ENCODE measurements at regions not wholly inside any gene's neighbourhood (a gene's known extent, or its start where the extent isn't known, plus 50 kb on each side); places are given as distances from the start of the nearest gene placed in this dataset.
"Not testable (repeated sequence)": the region's sequence is repeated elsewhere in the genome, so short reads cannot be mapped to it uniquely, and the experiment has no call there.

DNA sequence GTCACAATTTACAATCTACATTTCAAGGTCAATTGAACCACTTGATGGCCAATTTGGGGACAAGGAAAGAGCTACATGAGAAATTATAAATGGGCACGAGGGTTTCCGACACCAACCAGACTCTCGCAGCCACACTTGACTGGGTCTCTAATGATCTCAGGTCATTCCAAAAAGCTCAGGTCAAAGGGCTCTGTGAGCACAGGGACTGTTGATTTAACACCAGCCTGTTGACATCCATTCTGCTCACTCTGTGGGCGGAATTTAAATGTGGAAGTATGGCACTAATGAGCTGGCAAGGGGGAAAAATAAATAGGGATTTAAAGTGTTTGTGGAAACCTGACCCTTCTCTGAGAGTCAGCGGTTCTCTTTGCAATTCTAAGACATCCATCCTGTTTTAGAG is 810.7 kb upstream of the AUTS2 start:
- ATAC-seq (replicated peaks) (no peak), DNase-seq (no peak)
- no peaks in the 10 kb centered on the region for H3K27me3 Mint-ChIP-seq
- peaks cover 0 to 2% of the 10 kb centered on the region in 2 donors for H3K9me3 Mint-ChIP-seq
- no peaks in the 10 kb centered on the region for H3K36me3 Mint-ChIP-seq
- H3K27ac Mint-ChIP-seq: no peak overlapping the region
- no peak overlapping the region for H3K4me3 Mint-ChIP-seq
- H3K4me1 Mint-ChIP-seq: no peaks in the 10 kb centered on the region

DNA sequence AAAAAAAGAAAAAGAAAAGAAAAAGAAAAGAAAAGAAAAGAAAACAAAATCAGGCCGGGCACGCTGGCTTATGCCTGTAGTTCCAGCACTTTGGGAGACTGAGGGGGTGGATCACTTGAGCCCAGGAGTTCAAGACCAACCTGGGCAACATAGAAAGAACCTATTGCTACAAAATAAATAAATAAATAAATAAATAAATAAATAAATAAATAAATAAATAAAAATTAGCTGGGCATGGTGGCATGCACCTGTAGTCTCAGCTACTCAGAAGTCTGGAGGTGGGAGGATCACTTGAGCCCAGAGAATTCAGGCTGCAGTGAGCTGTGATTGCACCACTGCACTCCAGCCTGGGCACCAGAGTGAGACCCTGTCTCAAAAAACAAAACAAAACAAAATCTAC is 809.7 kb upstream of the AUTS2 start:
- H3K27ac Mint-ChIP-seq; ATAC-seq (replicated peaks); H3K4me1 Mint-ChIP-seq: not testable (repeated sequence)

DNA sequence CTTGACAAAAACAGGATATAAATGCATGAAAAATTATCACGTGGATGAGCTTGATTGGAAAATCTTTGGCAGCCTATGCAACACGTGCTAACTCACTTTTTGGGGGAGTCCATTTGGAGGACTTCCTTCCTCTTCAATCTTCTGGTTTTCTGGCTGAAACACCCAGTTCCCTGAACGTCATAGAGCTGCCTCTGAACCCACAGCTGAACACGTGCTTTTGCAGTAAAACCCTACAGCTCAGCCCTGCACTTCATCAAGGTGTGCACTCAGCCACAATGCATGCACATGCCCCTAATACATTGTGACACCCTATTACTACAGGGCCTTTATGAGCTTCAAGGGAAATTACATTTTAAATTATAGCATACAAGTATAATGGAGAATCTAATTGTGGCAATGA is 808.7 kb upstream of the AUTS2 start:
- ATAC-seq (replicated peaks) (no peak), DNase-seq (no peak)
- H3K4me3 Mint-ChIP-seq: no peak overlapping the region
- H3K4me1 Mint-ChIP-seq: no peaks in the 10 kb centered on the region
- H3K27me3 Mint-ChIP-seq: no peaks in the 10 kb centered on the region
- H3K36me3 Mint-ChIP-seq: no peaks in the 10 kb centered on the region
- H3K27ac Mint-ChIP-seq: no peak overlapping the region
- H3K9me3 Mint-ChIP-seq: peaks cover 4% of the 10 kb centered on the region in 2 donors

More for the DNA sequence above, 809.7 kb upstream of the AUTS2 start:
- H3K9me3 Mint-ChIP-seq, H3K36me3 Mint-ChIP-seq, DNase-seq, H3K27me3 Mint-ChIP-seq, H3K4me3 Mint-ChIP-seq: not testable (repeated sequence)

DNA sequence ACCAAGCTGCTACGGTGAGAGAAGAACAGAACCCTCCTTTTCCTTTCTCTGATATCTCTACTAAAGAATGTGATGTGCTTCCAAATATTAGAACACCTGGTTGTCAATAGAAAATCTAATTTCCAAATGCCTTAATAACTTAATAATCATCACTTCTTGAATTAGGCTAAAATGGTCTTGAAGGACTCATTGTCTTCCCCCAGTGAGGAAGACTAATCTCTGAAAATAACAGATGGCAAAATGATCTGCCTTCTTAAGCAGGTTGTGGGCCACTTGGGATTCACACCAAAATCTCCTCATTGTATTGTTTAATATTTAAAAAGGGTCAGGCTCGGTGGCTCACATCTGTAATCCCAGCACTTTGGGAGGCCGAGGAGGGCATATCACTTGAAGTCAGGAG is 805.9 kb upstream of the AUTS2 start:
- Mint-ChIP-seq H3K4me3 (no peak overlapping the region), H3K27me3 (no peaks in the 10 kb centered on the region), H3K36me3 (no peaks in the 10 kb centered on the region), H3K9me3 (peaks cover 4 to 7% of the 10 kb centered on the region in 2 donors), H3K4me1 (no peaks in the 10 kb centered on the region), H3K27ac (no peak overlapping the region)
- no peak for ATAC-seq (replicated peaks)
- no peak for DNase-seq

- H3K27ac Mint-ChIP-seq: no peak overlapping the region
- no peaks in the 10 kb centered on the region for H3K4me1 Mint-ChIP-seq
- DNase-seq (no peak), ATAC-seq (replicated peaks) (no peak)
- no peaks in the 10 kb centered on the region for H3K36me3 Mint-ChIP-seq
- peaks cover 4 to 7% of the 10 kb centered on the region in 2 donors for H3K9me3 Mint-ChIP-seq
- H3K27me3 Mint-ChIP-seq: no peaks in the 10 kb centered on the region
- no peak overlapping the region for H3K4me3 Mint-ChIP-seq
These were observed 804.8 kb upstream of the AUTS2 start for GRCh38 chr7:68793513-68793912.

- Mint-ChIP-seq H3K27ac (no peak overlapping the region), H3K9me3 (peaks cover 2 to 4% of the 10 kb centered on the region in 2 donors), H3K4me1 (no peaks in the 10 kb centered on the region), H3K36me3 (no peaks in the 10 kb centered on the region), H3K4me3 (no peak overlapping the region), H3K27me3 (no peaks in the 10 kb centered on the region)
- DNase-seq (no peak), ATAC-seq (replicated peaks) (no peak)
These were observed 798.0 kb upstream of the AUTS2 start for GRCh38 chr7:68800316-68800715.

DNA sequence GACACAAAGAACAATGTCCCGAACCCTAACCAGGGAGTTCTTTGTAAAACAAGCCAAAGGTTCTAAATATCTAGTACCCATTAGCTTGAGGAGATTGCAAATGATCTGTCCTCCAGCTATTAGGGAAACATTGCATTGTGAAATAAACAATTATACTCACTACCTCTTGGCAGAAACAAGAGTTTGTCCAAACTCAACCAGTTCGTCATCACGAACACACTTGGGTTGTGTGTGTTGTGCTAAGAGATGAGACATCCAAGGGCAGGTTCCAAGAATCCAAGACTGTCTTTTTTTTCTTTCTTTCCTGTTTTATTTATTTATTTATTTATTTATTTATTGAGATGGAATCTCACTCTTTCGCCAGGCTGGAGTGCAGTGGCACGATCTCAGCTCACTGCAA is 793.1 kb upstream of the AUTS2 start:
- ATAC-seq (replicated peaks) (no peak), DNase-seq (no peak)
- Mint-ChIP-seq H3K9me3 (peaks cover 3 to 4% of the 10 kb centered on the region in 2 donors), H3K36me3 (no peaks in the 10 kb centered on the region), H3K4me3 (no peak overlapping the region), H3K27me3 (no peaks in the 10 kb centered on the region), H3K27ac (no peak overlapping the region), H3K4me1 (no peaks in the 10 kb centered on the region)

DNA sequence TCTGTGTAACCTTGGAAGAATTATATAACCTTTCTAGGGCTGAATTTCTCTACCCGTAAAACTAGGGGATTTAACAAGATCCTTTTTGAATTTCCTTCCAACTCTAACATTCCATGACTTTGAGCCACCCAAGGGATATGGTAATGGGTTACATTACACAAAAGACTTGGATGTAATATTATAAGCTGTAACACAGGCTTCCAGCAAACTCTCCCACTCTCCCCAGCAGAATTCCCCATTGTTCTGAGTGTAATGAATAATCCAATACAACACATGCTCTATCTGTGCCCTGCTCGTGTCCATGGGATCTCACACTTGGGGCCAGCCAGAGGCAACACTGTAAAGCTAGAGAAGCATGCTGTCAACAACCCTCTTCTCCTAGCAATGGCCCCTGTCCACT is 790.6 kb upstream of the AUTS2 start:
- Mint-ChIP-seq H3K27ac (no peak overlapping the region), H3K4me1 (no peaks in the 10 kb centered on the region), H3K9me3 (peaks cover 6 to 8% of the 10 kb centered on the region in 2 donors), H3K36me3 (no peaks in the 10 kb centered on the region), H3K4me3 (no peak overlapping the region), H3K27me3 (no peaks in the 10 kb centered on the region)
- ATAC-seq (replicated peaks): no peak
- DNase-seq: no peak

DNA sequence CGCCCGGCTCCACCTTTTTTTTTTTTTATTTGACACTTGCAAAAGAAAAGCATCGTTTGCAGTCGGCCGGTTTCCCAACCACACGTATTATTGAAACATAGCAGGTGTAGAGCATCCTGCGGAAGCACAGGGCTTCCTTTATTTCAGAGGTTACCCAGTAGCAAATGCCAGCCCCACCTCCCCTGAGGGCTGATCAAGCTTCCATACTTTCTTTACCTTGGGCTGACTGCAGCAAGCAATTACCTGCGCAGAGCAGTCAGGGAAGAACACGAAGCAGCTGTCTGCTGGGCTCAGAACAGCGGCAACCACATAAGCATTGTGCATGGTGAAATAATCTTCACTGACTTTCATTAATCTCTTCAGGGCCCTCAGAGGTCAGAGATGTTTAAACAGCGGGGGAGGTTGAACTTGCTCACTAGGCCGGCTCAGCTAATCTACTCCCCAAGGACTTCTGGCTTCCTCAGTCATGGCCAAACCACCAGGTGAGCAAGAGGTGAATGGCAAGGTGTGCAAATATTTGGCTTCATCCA is 784.7 kb upstream of the AUTS2 start:
- DNase-seq: no peak
- Mint-ChIP-seq H3K9me3 (peaks cover 6% of the 10 kb centered on the region in 2 donors), H3K27me3 (no peaks in the 10 kb centered on the region), H3K4me1 (no peaks in the 10 kb centered on the region), H3K4me3 (no peak overlapping the region), H3K27ac (no peak overlapping the region), H3K36me3 (no peaks in the 10 kb centered on the region)
- no peak for ATAC-seq (replicated peaks)

DNA sequence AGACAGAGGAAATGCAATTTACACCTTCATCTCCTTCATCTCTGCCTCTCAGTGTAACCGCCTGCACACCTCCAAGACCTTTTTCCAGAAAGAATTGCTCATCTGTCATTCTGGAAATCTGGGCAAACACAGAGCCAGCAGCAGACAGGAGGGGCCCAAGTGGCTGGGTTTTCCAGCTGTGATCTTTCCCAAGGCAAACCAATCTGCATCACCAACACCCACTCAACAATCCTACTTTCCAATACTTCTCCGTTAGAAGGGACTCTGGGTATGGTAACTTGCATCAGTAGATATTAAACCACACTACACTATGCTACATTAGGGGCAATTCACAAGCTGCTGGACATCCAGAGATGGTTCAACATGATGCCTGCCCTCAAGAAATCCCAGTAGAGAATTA is 781.8 kb upstream of the AUTS2 start:
- no peak overlapping the region for H3K4me3 Mint-ChIP-seq
- DNase-seq (no peak), ATAC-seq (replicated peaks) (no peak)
- no peaks in the 10 kb centered on the region for H3K4me1 Mint-ChIP-seq
- no peak overlapping the region for H3K27ac Mint-ChIP-seq
- H3K9me3 Mint-ChIP-seq: peaks cover 5 to 9% of the 10 kb centered on the region in 2 donors
- no peaks in the 10 kb centered on the region for H3K27me3 Mint-ChIP-seq
- no peaks in the 10 kb centered on the region for H3K36me3 Mint-ChIP-seq

- Mint-ChIP-seq H3K36me3 (no peaks in the 10 kb centered on the region), H3K9me3 (peaks cover 9 to 11% of the 10 kb centered on the region in 2 donors), H3K4me3 (no peak overlapping the region), H3K4me1 (no peaks in the 10 kb centered on the region), H3K27ac (no peak overlapping the region), H3K27me3 (no peaks in the 10 kb centered on the region)
- DNase-seq (no peak), ATAC-seq (replicated peaks) (no peak)
These were observed 778.0 kb upstream of the AUTS2 start for GRCh38 chr7:68820321-68820720.

DNA sequence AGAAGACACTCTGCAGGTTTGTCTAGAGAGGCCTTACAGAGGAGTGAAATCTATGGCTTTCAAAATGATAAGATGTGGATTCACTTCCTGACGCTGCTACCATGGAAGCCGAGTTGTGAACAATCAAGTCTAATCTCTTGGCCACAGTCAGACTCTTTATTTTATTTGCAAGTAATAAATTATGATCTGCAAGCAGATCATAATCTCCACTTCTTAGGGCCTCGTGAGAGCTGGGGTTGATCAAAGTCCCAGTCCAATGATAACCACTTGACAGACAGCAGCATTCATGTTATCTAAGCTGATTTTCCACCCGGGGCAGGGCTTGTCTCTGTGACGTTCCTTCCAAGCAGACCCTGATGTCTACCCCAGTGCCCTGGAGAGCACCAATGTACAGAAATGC is 776.4 kb upstream of the AUTS2 start:
- H3K27me3 Mint-ChIP-seq: no peaks in the 10 kb centered on the region
- ATAC-seq (replicated peaks) (no peak), DNase-seq (no peak)
- H3K4me1 Mint-ChIP-seq: no peaks in the 10 kb centered on the region
- H3K36me3 Mint-ChIP-seq: no peaks in the 10 kb centered on the region
- H3K9me3 Mint-ChIP-seq: peaks cover 15% of the 10 kb centered on the region in 2 donors
- H3K27ac Mint-ChIP-seq: no peak overlapping the region
- no peak overlapping the region for H3K4me3 Mint-ChIP-seq

- ATAC-seq (replicated peaks): no peak
- no peak for DNase-seq
- no peaks in the 10 kb centered on the region for H3K36me3 Mint-ChIP-seq
These were observed 774.1 kb upstream of the AUTS2 start for GRCh38 chr7:68823996-68824780.

GRCh38 chr7:68828575-68828974 is 769.7 kb upstream of the AUTS2 start:
- no peaks in the 10 kb centered on the region for H3K4me1 Mint-ChIP-seq
- ATAC-seq (replicated peaks) (no peak), DNase-seq (no peak)
- H3K27me3 Mint-ChIP-seq: no peaks in the 10 kb centered on the region
- no peak overlapping the region for H3K27ac Mint-ChIP-seq
- no peaks in the 10 kb centered on the region for H3K36me3 Mint-ChIP-seq
- no peak overlapping the region for H3K4me3 Mint-ChIP-seq
- H3K9me3 Mint-ChIP-seq: peaks cover 13 to 21% of the 10 kb centered on the region in 2 donors

More at GRCh38 chr7:68823996-68824780, 774.1 kb upstream of the AUTS2 start:
- no peaks in the 10 kb centered on the region for H3K4me1 Mint-ChIP-seq
- H3K27ac Mint-ChIP-seq: no peak overlapping the region
- H3K4me3 Mint-ChIP-seq: no peak overlapping the region
- peaks cover 14 to 16% of the 10 kb centered on the region in 2 donors for H3K9me3 Mint-ChIP-seq
- H3K27me3 Mint-ChIP-seq: no peaks in the 10 kb centered on the region

DNA sequence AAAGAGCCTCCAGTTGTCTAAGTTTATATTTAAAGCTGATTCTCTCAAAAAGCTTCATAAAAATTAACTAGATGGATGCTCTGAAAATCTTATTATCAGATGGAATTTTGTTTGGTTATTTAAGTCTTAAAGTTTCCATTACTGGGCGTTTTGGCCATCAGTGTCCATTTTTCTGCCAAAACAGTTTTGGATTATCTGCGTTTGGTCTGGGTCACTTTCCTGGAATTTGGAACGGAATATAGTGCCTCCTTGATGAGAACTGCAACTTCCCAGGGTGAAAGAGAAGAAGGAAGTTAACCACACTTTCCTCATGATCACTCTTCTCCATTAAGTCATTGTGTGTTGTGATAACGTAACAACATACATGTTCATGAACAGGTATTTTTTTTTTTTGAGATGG is 764.9 kb upstream of the AUTS2 start:
- no peaks in the 10 kb centered on the region for H3K36me3 Mint-ChIP-seq
- H3K27me3 Mint-ChIP-seq: peaks cover 0 to 5% of the 10 kb centered on the region in 2 donors
- DNase-seq (no peak), ATAC-seq (replicated peaks) (no peak)
- no peaks in the 10 kb centered on the region for H3K4me1 Mint-ChIP-seq
- no peak overlapping the region for H3K27ac Mint-ChIP-seq
- peaks cover 0 to 7% of the 10 kb centered on the region in 2 donors for H3K9me3 Mint-ChIP-seq
- no peak overlapping the region for H3K4me3 Mint-ChIP-seq

All from stimulated activated naive B cell treated with anti-CD40 and anti-IgM and Interleukin-4, amounts not matched to agents 10 μg/mL and 1 μg/mL and 100 μg/mL, for 72 hours (primary cell).